ENCODE measurements at regions not wholly inside any gene's neighbourhood (a gene's known extent, or its start where the extent isn't known, plus 50 kb on each side); places are given as distances from the start of the nearest gene placed in this dataset.

- TF ChIP-seq CTCF (optimal IDR thresholded peaks at IDR 0.05 in 1 of 3, IDR thresholded peaks at IDR 0.05 in 1 of 3, conservative IDR thresholded peaks at IDR 0.05 in 1 of 3; ENCODE audit: extremely low read depth in 1 of 3, insufficient read depth in 2 of 3, low read length in 3 of 3) (no peak), EZH2 (IDR thresholded peaks at IDR 0.05; ENCODE audit: low read length) (no peak)
Observed at GRCh38 chr1:47699492-47700235, 261.8 kb downstream of the FOXD2 start.
